CD4-positive, alpha-beta T cell (primary cell): ENCODE measurements at regions not wholly inside any gene's neighbourhood (a gene's known extent, or its start where the extent isn't known, plus 50 kb on each side); places are given as distances from the start of the nearest gene placed in this dataset.

ENCODE experiments used
- ATAC-seq: fragments of 200-7000 bp; cut with Tn5 transposase; one replicate; pipeline ENCODE4 v1.10.0; 2022; ENCODE audit warnings: mild to moderate bottlenecking; ENCODE audit not compliant: poor library complexity
- CTCF ChIA-PET: fragments of 350-600 bp; sonication (Branson Sonifier 250); formaldehyde crosslinking; loops from one replicate; lab custom pipeline; 2021; ENCODE audit warnings: antibody characterized with exemption, inconsistent platforms; lab: Charles Lee
- POLR2A ChIA-PET: fragments of 350-600 bp; sonication (Branson Sonifier 250); formaldehyde crosslinking; loops from one replicate; lab custom pipeline; 2021; ENCODE audit warnings: antibody characterized with exemption, inconsistent platforms; lab: Charles Lee
- DNase-seq, 14 experiments: peaks; one replicate each; pipeline ENCODE4 v3.0.0-alpha.2; 2013 to 2020; ENCODE audit warnings: mixed read lengths in 2 of 14
- H3K27ac ChIP-seq, 2 donors: one replicate each; pipeline versions ENCODE4 v1.5.1 to v1.7.0; 2013; ENCODE audit warnings: low read length in 2 of 2, low read depth in 1 of 2, mild to moderate bottlenecking in 1 of 2
- H3K27me3 ChIP-seq, 2 experiments: 1 replicate in 1 of 2; 2 replicates in 1 of 2; pipeline versions ENCODE4 v1.6.1 to v1.7.0; 2013; ENCODE audit warnings: low read length in 2 of 2, control low read depth in 1 of 2, mild to moderate bottlenecking in 1 of 2, moderate library complexity in 1 of 2; ENCODE audit not compliant: insufficient read depth in 2 of 2, control insufficient read depth in 1 of 2
- H3K36me3 ChIP-seq: one replicate; pipeline ENCODE4 v1.6.1; 2013; ENCODE audit warnings: low read length, control low read depth; ENCODE audit not compliant: insufficient read depth
- H3K4me1 ChIP-seq: one replicate; pipeline ENCODE4 v1.6.1; 2013; ENCODE audit warnings: low read length, control low read depth; ENCODE audit not compliant: insufficient read depth
- H3K4me3 ChIP-seq: one replicate; pipeline ENCODE4 v1.5.1; 2013; ENCODE audit warnings: mild to moderate bottlenecking, low read length, moderate library complexity
- H3K9me3 ChIP-seq, 2 experiments: 1 replicate in 1 of 2; 2 replicates in 1 of 2; pipeline versions ENCODE4 v1.6.1 to v1.7.0; 2013; ENCODE audit warnings: low read length in 2 of 2, mild to moderate bottlenecking in 2 of 2, control low read depth in 1 of 2, moderate library complexity in 1 of 2; ENCODE audit not compliant: control insufficient read depth in 1 of 2, insufficient read depth in 1 of 2
- H3K27ac Mint-ChIP-seq: one replicate; pipeline ENCODE4 v1.8.0; 2020; ENCODE audit warnings: mixed read lengths
- H3K27me3 Mint-ChIP-seq: one replicate; pipeline ENCODE4 v1.8.0; 2021; ENCODE audit warnings: mixed read lengths
- H3K36me3 Mint-ChIP-seq: one replicate; pipeline ENCODE4 v1.8.0; 2021; ENCODE audit warnings: low read depth, mixed read lengths
- H3K4me1 Mint-ChIP-seq: one replicate; pipeline ENCODE4 v1.8.0; 2021; ENCODE audit warnings: low read depth, mixed read lengths
- H3K4me3 Mint-ChIP-seq: one replicate; pipeline ENCODE4 v1.8.0; 2020; ENCODE audit warnings: mild to moderate bottlenecking, mixed read lengths
- H3K9me3 Mint-ChIP-seq: one replicate; pipeline ENCODE4 v1.8.0; 2020; ENCODE audit warnings: mixed read lengths
- intact Hi-C, 2 experiments: fragments of 100-400 bp; cut with DNase I in 1 of 2; cut with micrococcal nuclease in 1 of 2; formaldehyde crosslinking; loops; one replicate each; pipeline versions ENCODE4 v1.15.1 to v1.9.0; 2023 to 2025; cut with DNase I, micrococcal nuclease
- TF ChIP-seq, protein P1 (sequence below): fragments of 200-600 bp; IDR thresholded peaks from one replicate; pipeline ENCODE4 v1.8.0; 2022; ENCODE audit warnings: antibody characterized with exemption, mild to moderate bottlenecking

DNA sequence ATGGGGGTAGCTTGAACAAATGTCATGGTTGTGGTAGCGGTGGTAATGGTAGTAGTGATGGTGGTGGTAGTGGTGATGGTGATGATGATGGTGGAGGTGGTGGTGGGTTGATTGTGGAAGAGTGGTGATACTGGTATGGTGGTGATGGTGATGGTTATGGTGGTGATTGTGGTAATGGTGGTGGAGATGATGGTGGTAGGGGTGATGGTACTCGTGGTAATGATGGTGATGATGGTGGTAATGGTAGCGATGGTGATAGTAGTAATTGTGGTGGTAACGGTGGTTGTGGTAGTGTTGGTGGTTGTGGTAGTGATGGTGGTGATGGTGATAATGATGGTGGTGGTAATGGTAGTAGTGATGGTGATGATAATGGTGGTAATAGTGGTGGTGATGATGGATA is 65.7 kb upstream of the SDK1 start:
- ChIA-PET POLR2A (no interaction called here), CTCF (no interaction called here)
- H3K36me3 Mint-ChIP-seq = no peaks in the 10 kb centered on the region
- Histone ChIP-seq H3K36me3 (no peaks in the 10 kb centered on the region), H3K9me3 (peaks cover 0 to 11% of the 10 kb centered on the region in 2 experiments), H3K4me3 (no peak overlapping the region), H3K27ac (no peak overlapping the region), H3K4me1 (no peaks in the 10 kb centered on the region), H3K27me3 (peaks cover 0 to 3% of the 10 kb centered on the region in 2 experiments)
- TF ChIP-seq, protein P1, sequence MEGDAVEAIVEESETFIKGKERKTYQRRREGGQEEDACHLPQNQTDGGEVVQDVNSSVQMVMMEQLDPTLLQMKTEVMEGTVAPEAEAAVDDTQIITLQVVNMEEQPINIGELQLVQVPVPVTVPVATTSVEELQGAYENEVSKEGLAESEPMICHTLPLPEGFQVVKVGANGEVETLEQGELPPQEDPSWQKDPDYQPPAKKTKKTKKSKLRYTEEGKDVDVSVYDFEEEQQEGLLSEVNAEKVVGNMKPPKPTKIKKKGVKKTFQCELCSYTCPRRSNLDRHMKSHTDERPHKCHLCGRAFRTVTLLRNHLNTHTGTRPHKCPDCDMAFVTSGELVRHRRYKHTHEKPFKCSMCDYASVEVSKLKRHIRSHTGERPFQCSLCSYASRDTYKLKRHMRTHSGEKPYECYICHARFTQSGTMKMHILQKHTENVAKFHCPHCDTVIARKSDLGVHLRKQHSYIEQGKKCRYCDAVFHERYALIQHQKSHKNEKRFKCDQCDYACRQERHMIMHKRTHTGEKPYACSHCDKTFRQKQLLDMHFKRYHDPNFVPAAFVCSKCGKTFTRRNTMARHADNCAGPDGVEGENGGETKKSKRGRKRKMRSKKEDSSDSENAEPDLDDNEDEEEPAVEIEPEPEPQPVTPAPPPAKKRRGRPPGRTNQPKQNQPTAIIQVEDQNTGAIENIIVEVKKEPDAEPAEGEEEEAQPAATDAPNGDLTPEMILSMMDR = no peak
- intact Hi-C loops = no loop called here
- no peak overlapping the region for H3K27ac Mint-ChIP-seq
- no peak overlapping the region for H3K4me3 Mint-ChIP-seq
- peaks cover 8% of the 10 kb centered on the region for H3K4me1 Mint-ChIP-seq
- no peak for DNase-seq
- peaks cover 7% of the 10 kb centered on the region for H3K9me3 Mint-ChIP-seq
- no peak for ATAC-seq
- H3K27me3 Mint-ChIP-seq = no peaks in the 10 kb centered on the region

DNA sequence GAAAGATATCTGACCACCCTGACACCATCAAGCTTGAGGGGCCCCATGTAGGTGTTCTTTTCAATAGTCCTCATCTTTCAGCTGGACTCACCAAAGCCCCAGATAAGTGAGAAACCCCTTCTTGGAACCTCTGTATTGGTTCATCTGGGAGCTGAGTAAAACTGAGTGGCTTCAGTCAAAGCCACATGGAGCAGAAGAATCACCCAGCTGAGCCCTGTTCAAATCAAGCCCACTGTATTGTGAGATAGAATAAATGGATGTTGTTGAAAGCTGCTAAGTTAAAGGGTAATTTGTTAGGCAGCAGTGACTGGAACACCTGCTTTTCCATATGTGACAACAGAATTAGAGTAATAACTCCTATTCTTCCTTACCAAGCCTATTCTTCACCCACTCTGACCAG is 64.8 kb upstream of the SDK1 start:
- Histone ChIP-seq H3K27ac (no peak overlapping the region), H3K4me1 (no peaks in the 10 kb centered on the region), H3K4me3 (no peak overlapping the region), H3K36me3 (no peaks in the 10 kb centered on the region), H3K9me3 (peaks cover 0 to 11% of the 10 kb centered on the region in 2 experiments), H3K27me3 (peaks cover 0 to 3% of the 10 kb centered on the region in 2 experiments)
- no peaks in the 10 kb centered on the region for H3K36me3 Mint-ChIP-seq
- DNase-seq (no peak), ATAC-seq (no peak)
- no peak overlapping the region for H3K27ac Mint-ChIP-seq
- TF ChIP-seq, protein P1 = no peak
- POLR2A ChIA-PET = no interaction called here
- H3K9me3 Mint-ChIP-seq = peaks cover 7% of the 10 kb centered on the region
- H3K27me3 Mint-ChIP-seq = no peaks in the 10 kb centered on the region
- H3K4me3 Mint-ChIP-seq = no peak overlapping the region
- peaks cover 8% of the 10 kb centered on the region for H3K4me1 Mint-ChIP-seq
- CTCF ChIA-PET = no interaction called here
- intact Hi-C loops = no loop called here

DNA sequence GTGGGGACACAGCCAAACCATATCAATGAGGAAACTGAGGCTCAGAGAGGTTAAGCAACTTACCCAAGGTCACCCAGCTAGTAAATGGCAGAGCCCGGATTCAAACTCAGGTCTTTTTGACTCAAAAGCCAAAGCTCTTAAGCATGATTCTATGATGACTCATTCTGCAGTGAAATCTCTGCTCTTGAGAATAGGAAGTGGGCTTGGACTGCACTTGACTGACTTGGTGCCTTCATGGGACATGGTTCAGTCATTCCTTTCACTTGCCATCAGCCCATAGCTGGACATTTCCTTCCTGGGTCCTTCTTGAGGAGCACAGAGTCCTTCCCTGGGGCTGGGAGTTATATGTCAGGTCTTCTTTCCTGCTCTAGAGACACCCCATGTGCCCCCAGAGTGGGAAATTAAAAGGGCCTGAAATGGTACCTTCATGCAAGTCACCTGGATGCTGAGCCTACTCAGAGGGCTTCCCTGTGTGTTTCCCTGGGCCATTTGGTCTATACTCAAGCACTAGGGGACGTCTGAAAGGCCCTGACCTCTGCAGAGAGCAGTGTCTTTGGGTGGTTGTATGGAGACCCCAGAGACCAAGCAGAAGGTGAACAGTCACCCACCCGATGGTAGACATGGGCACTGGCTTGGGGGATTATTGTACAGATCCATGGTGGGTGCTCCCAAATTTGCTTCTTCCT is 62.4 kb upstream of the SDK1 start:
- ChIA-PET CTCF (no interaction called here), POLR2A (no interaction called here)
- Histone ChIP-seq H3K4me3 (no peak overlapping the region), H3K4me1 (no peaks in the 10 kb centered on the region), H3K36me3 (no peaks in the 10 kb centered on the region), H3K27me3 (peaks cover 0 to 3% of the 10 kb centered on the region in 2 experiments), H3K9me3 (peaks cover 0 to 11% of the 10 kb centered on the region in 2 experiments), H3K27ac (no peak overlapping the region)
- ATAC-seq = no peak
- H3K4me1 Mint-ChIP-seq = no peaks in the 10 kb centered on the region
- DNase-seq = no peak
- no peak overlapping the region for H3K27ac Mint-ChIP-seq
- intact Hi-C loops = no loop called here
- no peak overlapping the region for H3K4me3 Mint-ChIP-seq
- H3K9me3 Mint-ChIP-seq = peaks cover 7% of the 10 kb centered on the region
- TF ChIP-seq, protein P1 = no peak
- peaks cover 4% of the 10 kb centered on the region for H3K27me3 Mint-ChIP-seq
- H3K36me3 Mint-ChIP-seq = no peaks in the 10 kb centered on the region
